ELR (cell line): ENCODE measurements at regions not wholly inside any gene's neighbourhood (a gene's known extent, or its start where the extent isn't known, plus 50 kb on each side); places are given as distances from the start of the nearest gene placed in this dataset.
A peak's percentile ranks its signal among the peaks of the same experiment; 100 is the strongest.
"Not testable (repeated sequence)": the region's sequence is repeated elsewhere in the genome, so short reads cannot be mapped to it uniquely, and the experiment has no call there.

Experiments
- DNase-seq: peaks from one replicate; pipeline ENCODE4 v3.0.0-alpha.2; 2015; ENCODE audit warnings: low read depth

DNA sequence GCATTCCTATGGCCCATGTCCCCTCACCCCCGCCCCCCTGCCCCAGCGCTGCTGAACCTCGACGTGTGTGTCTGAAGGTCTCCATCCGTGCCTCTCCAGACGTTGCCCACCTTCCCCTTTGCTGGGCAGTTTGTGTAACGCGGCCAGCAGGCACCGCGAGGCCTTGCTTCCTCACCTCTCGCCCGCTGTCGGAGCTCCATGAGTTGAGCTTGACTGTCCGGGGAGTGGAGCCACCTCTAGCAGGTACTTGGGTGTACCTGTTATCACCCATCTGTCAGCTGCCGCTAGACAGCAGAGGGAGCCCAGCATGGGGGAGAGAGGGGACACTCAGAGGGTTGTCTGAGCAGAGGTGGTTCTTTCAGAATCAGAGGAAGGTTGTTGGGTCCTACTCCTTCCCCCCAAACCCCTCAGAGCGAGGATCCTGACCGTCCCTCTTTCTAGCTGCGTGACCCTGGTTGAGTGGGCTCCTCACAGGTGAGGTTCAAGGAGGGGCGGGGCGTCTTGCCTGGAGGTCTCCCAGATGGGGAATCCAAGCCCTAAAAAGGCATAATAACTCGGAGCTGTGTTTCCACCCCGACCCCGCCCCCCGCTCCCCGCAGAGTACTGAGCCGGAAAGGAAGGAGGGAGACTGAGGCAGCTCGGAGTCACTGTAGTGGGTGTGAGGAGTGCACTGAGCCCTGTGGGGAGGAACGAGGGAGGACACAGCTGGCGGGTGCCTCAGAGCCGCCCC lies 184.7 kb downstream of the C9orf50 start:
- DNase-seq, result no peak

DNA sequence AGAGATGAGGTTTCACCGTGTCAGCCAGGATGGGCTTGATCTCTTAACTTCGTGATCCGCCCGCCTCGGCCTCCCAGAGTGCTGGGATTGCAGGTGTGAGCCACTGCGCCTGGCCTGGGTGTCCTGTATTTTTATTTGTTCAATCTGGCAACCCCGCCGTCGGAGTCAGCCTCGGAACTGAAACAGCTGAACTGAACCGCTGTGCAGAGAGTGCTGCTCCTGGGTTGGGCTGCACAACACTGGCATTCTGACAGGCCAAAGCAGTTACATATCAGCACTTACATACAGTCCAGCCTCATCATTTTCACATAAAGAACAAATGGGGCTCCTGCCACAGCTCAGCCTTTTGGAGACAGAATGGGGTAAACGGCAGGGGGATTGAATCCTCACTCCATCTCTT lies 185.6 kb downstream of the C9orf50 start:
- no peak for DNase-seq

DNA sequence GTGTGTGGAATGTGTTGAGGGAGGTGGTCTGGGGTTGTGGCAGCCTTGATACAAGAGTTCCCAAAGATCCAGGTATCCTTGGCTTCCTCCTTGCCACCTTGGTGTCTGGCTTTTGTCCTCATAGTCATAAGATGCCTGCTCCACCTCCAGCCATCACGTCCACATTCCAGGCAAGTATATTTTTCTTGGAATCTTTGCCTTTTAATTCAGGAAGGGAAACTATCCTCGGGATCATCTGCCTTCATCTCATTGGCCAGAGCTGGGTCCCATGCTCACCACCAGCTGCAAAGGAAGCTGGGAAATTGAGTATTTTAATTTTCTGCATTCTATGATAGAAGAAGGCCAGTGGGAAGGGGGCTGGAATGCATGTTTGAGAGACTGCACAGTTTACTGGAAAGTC lies 186.7 kb downstream of the C9orf50 start:
- peak; percentile 28 for DNase-seq

DNA sequence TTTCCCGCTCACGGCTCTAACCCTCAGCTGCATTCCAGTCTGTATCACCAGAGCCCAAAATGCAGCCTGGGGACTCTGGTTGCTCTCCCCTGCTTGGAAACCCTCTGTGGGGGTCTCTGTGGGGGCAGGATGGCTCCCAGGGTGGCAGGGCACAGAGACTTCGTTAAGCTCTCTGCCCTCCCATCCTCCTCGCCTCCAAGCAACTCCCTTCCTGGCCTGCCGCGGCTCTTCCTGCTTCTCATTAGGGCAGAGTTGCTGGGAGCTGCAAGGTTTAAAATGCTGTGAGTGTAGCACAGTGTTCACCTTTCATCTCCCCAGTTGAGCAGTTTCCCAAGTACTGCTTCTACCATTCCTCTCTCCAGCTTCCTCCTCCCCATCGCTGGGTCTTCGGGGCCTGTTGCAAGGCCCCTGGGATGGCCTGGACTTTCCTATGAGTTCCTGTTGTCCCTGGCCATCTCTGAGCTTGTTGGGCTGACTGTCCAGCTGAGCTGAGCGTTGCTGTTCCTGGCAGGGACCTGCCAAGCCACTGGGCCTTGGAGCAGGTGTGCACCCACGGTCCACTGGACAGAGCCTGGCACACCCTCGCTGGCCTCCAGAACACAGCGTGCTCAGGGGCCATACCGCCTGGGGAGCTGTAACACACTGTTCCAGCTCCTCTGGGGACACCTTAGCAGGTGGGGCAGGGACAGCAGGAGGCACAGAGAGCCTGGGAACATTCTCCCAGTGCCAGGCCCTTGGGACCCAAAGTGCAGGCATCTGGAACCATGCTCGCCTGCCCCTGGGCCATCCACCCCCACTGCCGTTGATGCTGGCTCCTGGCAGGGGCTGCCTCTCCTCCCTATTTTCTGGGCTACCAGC lies 188.4 kb downstream of the C9orf50 start:
- no peak for DNase-seq

DNA sequence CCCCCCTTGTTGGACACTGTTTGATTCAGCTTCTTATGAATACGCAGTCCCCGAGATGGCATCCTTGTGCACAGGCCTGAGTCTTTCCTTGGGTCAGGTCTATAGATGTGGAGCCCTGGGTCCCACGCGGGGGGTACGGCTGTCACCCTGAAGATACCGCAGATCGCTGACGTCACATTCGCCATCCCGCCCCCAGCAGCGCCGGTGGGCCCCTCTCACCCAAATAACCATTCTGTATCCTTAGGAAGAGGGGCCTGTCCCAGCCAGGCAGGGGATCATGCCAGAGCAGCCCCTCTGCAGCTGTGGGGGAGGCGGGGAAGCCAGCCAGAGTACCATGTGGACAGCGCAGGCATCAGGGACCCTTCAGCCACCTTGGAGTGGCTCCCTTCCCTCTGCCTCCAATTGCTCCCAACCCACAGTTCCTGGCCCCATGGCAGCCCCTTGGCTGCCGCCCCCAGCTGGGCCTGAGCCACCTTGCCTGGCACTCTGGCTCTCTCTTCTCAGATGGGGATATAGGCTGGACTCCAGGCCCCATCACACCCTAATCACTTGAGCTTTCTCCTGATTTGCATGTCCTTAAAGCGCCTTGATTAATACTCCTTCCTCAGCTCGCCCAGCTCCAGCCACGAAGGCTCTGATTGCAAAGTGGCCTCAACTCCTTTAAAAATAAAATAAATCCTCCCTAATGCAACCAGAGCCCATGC lies 189.8 kb downstream of the C9orf50 start:
- DNase-seq, result no peak

DNA sequence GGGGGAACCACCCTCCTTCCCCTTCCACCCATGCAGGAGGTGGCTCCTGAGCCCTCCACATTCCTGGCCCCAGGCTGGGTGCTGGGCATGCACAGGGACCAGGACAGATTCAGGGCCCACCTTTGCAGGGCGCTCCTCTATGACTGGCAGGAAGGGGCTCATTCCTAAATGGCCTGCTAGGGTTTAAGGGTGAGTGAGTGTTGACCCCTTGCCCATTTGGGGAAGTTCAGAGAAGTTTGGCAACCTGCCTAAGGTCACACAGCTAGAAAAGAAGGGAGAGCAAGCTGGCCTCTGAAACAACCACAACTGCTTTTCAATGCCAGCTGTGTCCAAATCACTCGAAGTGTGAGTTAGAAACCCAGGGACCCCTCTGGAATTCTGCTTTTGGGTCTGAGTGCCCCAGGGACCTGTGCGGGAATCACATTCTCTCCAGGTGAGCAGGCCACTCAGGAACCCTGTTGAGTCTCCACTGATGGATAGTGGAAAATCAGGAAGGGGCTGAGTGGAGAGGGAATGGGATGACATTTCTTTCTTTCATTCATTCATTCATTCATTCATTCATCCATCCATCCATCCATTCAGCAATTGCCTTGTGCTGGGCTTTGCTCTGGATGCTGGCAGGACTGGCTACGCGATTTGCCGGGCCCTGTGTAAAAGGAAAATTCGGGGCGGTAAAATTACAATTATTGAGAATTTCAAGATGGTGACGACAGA lies 191.9 kb downstream of the C9orf50 start:
- DNase-seq, result no peak

DNA sequence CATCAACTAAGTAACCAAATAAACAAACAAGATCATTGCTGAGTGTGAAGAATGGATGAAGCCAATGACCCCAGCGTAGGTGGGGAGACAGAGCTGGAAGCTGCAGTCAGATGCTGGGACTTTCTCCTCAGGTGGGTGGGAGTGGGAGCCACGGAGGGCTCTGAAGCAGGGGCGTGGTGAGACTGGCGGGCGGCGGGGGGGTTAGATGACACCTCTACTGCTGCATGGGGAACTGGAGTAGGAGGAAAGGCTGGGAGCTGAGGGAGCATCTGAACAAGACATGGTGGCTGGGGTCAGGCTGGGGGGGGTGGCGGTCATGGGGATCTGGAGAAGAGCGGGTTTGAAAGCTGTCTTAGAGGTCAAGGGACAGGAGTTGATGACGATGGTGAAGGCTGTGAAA lies 193.8 kb downstream of the C9orf50 start:
- DNase-seq, result no peak

DNA sequence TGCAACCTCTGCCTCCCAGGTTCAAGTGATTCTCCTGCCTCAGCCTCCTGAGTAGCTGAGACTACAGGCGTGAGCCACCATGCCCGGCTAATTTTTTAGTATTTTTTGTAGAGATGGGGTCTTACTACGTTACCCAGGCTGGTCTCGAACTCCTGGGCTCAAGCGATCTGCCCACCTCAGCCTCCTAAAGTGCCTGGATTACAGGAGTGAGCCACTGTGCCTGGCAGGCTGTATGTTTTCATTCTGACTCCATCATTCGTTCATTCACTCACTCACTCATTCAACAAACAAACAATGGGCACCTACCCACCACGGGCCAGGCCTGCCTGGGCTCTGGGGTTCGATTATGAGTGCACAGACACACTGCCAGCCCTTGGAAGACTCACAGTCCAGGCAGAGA lies 197.1 kb downstream of the C9orf50 start:
- DNase-seq, result not testable (repeated sequence)

DNA sequence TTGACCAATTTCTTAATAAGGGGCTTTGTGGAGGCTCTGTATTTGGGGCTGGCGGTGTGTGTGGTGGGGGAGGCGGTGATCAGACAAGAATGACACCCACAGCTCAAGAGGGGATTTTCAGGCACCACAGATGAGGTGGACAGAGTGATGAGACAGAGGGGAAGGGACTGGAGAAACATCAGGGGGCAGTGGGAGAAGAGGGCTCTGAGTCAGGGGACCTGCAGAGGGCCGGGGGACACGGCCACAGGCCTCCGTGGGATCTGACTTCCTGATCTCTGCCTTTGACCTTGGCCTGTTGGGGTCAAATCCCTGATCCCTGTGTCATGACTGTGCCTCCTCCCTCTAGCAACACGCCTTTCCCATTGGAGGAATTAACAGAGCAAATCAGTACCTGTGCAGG lies 197.7 kb downstream of the C9orf50 start:
- DNase-seq, result no peak

DNA sequence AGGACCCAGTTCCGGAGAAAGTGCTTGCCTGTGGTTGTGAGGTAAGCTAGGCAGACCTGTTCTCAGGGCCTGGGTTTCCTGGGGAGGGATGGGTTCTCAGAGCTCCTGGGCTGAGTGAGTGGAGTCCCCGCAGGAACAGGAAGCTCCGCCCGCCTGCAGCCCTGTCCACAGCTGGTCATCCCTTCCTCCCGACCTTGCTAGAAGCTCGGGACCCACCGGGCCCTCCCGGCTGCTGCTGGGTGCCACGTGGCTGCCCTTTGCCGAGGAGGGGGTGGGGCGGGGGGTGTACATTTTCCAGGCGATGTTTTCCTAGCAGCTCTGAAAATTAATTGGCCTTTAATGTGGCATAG lies 198.1 kb downstream of the C9orf50 start:
- no peak for DNase-seq

DNA sequence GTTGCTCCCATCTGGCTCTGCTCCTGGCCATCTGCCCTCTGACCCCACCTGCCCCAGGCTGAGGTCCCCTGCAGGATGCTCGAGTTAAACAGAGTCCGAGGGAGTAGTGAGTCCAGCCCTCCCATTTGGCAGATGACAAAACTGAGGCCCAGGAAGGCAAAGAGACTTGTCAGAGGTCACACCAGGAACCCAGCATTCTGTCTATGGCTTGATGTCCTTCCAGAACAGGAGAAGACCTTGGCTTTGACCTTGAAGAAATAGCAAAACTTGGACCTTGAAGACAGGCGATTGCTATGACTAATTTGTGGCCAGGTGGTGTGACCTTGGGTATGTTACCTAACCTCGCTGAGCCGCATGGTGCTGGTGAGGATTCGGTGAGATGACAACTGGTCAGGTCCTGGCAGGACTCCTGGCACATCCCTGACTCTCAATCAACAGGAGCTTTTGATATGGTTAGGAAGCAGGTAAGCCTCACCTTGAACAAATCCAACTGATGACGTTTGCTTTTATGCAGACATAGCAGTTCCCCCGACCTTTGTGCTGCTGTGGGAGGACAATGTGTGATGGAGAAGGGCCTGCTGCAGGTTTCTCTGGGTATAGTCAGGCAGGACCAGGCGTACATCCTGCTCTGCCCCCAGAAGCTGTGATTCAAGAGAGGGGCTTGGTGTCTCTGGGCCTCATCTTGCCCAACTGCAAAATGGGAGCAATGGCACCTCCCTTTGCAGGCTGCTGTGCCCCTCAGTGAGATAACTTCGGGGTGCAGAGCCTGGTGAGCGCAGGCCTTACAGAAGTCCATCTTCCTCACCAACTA lies 198.7 kb downstream of the C9orf50 start:
- DNase-seq, result no peak

DNA sequence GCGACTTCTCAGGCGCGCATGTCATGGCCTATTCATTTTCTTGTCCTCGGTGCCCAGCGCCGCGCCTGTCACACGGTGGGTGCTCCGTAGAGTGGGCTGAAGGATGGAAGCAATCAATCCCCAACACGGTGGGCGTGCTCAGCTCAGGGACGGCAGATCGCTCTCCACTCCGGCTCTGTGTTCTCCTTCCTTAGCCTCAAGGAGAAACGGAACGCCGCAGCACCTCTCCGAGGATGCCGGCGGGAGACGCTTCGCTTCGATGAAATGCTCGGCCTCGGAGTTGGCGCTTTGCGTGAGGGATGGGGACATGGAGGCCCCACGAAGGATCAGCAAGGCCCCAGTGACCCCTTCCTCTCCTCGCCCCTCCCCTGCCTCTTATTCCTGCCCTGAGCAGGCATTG lies 199.5 kb downstream of the C9orf50 start:
- no peak for DNase-seq

DNA sequence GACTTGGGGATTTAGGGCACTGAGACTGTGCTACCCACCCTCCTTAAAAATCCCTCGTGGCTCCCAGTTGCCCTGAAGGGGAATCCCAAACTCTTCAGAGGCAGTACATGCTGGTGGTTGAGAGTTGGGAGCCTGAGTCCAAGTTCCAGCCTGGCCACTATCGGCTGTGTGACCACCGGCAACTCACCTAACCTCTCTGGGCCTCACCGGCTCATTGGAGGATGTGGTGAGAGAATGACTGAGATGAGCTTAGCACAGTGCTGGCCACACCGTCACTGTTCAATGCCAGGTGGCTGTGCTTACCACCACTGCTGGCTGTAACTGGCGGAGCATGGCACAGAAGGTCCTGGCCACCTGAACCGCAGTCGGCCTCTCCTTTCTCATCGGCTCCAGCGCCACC lies 200.2 kb downstream of the C9orf50 start:
- DNase-seq, result no peak

DNA sequence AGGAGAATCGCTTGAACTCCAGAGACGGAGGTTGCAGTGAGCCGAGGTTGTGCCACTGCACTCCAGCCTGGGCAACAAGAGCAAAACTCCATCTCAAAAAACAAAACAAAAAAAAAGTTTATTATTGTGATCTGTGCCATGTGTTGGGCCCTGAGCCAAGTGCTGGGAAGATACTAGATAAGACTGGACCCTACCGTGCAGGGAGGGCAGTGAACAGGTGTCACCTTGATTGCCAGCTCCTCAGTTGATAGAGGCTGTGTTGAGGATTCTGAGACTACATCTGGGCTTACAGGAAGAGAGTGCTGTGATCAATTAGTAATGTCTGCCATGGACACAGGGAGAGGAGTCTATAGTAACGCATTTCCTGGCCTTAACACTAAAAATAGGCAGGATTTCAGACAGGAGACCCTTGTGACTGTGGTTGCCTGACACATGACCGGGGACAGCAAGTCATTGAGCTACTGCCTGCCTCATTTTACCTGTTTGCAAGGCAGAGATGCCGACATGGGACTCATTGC lies 201.5 kb downstream of the C9orf50 start:
- no peak for DNase-seq

DNA sequence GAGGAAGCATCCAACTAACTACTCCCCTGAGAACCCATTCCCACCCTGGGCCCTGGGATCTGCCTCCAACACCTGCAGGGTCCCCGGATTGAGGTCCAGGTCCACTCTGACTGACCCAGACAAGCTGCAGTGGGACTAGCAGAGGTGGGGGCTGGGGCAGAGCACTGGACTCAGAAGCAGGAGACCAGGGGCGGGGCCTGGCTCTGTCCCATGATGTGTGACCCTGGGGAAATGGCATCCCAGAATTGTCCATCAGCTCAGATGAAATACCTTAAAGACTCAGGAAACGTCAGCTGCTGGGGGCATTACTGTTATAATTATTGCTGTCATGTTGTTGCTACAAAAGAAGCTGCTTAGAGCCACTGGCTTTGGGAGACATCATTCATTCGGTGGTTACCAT lies 202.4 kb downstream of the C9orf50 start:
- DNase-seq, result no peak

DNA sequence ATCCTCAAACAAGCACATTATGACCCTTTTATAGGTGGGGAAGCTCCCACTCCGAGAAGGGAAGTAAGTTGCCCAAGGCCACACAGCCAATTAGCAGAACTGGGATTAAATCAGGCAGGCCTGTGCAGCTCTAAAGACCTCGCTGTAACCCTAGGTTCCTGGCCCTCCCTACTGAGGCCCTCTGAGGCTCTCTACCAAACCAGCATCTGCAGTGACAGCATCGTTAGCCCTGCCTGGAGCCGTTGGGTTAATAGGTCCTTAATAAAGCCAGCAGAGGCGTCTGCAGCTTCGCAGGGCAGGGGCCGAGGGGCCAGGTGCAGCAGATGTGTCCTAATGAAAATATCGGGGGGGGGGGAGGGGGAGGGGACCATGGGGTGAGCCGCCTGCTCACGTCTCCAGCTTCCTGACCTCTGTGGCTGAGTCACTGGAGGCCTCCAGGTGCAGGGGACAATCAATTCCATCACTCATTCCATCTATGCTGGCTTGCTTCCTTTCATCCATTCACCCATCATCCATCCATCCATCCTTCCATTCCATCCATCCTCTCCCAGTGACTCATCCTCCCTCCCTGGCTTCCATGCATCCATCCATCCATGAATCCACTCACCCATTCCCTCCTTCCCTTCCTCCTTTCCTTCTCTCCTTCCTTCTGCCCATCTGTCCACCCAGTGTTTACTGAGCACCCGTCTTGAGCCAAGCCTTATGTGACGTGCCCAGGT lies 203.9 kb downstream of the C9orf50 start:
- DNase-seq, result no peak

DNA sequence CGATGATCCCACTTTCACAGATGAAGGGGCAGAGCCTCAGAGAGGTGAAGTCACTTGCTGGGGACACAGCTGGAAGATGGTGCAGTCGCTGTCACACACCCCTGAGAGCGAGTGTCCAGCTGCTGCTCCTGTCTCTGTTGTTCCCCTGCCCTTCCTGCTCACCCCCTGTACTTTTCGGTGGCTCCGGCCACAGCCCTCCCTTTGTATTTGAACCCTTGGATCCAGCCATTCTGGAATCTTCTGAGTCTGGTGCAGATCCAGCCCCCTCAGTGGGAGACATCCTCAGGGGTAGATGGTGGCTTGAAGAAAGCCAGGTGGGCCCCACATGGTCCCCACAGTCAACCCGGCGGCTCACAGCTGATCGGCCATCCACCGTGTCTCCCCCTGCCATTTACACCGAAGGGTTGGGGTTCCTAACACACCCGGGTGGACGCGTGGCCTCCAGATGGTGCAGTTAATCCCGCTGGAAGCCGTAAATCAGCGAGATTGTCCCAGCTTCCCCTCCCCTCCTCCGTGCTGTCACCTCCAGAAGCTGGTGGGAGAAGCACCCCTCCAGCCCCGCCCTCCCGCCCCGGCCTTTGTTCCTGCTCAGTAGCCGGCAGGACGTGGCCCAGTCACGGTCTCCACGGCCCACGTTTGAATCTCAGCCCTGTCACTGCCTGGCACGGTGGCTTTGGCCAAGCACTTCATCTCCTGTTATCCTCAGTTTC lies 204.8 kb downstream of the C9orf50 start:
- DNase-seq, result no peak

DNA sequence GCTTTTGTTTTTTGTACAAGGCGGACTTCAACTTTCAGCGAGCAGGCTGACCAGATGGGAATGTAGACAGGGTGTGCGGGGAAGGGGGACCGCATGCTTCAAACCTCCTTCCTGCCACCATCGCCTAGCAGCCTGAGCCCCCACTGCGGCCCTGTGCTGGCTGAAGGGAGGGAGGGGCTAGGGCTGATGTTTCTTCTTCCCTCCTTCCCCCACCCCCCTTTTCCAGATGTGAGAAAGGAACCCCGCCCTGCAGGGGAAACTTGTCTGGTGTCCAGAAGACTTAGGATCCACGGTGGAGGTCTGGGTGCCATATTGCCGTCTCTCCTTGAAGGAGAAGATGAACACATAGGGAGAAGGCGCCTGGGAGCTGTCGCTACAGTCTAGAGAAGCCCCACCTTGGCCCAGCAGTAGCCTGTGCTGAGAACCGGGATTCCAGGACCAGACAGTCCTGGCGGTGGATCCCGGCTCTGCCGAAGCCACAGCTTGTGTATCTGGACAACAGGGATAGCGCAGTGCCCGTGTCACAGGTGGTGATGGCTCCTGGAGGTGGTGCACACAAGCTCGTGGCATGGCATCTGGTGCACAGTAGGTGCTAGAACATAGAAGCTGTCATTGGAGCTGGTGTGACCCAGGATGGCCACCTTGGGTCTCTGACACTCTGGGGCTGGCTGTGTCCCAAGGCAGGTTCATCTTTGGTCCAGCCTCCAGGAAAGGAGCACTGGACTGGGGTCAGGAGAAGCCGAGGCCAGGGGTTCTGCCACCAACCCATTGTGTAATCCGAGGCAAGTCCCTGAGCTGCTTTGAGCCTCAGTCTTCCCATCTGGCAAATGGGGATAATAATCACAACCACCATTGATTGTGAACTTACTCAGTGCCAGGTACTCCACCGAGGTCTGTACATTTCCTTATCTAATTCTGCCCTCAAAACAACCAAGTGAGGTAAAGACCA lies 205.6 kb downstream of the C9orf50 start:
- no peak for DNase-seq
